Gastrocnemius medialis (tissue), 4 donors: ENCODE measurements at regions not wholly inside any gene's neighbourhood (a gene's known extent, or its start where the extent isn't known, plus 50 kb on each side); places are given as distances from the start of the nearest gene placed in this dataset.
A peak's percentile ranks its signal among the peaks of the same experiment; 100 is the strongest.

Experiments used
- ATAC-seq, 2 donors: fragments of 150-250 bp; one replicate each; pipeline ENCODE4 v1.9.1; 2016
- DNase-seq, 2 donors: peaks; one replicate each; pipeline ENCODE4 v3.0.0-alpha.2; 2019
- H3K27ac ChIP-seq, 4 donors: fragments of 200-600 bp; sonication (generic); 1 replicate in 1 of 4; 2 replicates in 3 of 4; pipeline ENCODE4 v1.5.1; 2016 to 2018; ENCODE audit warnings: mild to moderate bottlenecking in 2 of 4, moderate library complexity in 1 of 4
- H3K27me3 ChIP-seq, 3 donors: fragments of 200-600 bp; sonication (generic) in 2 of 3; 1 replicate in 1 of 3; 2 replicates in 2 of 3; pipeline versions ENCODE4 v1.5.1 to v1.6.0; 2016 to 2019; ENCODE audit warnings: mild to moderate bottlenecking in 1 of 3, moderate library complexity in 1 of 3
- H3K36me3 ChIP-seq, 2 donors: fragments of 200-600 bp; sonication (generic) in 1 of 2; one replicate each; pipeline ENCODE4 v1.5.1; 2017 to 2018
- H3K4me1 ChIP-seq, 2 donors: fragments of 200-600 bp; sonication (generic) in 1 of 2; one replicate each; pipeline ENCODE4 v1.5.1; 2016 to 2017; ENCODE audit warnings: mild to moderate bottlenecking in 2 of 2
- H3K4me3 ChIP-seq, 4 donors: fragments of 200-600 bp; sonication (generic) in 3 of 4; 1 replicate in 1 of 4; 2 replicates in 3 of 4; pipeline ENCODE4 v1.5.1; 2016 to 2019; ENCODE audit warnings: mild to moderate bottlenecking in 2 of 4
- H3K9me3 ChIP-seq, 3 donors: fragments of 200-600 bp; sonication (generic) in 2 of 3; 1 replicate in 1 of 3; 2 replicates in 2 of 3; pipeline ENCODE4 v1.5.1; 2016 to 2019
- POLR2A ChIP-seq, 2 donors: fragments of 450-650 bp; IDR thresholded peaks; one replicate each; pipeline ENCODE4 v1.6.1; 2017; ENCODE audit warnings: antibody characterized with exemption in 2 of 2, mild to moderate bottlenecking in 2 of 2, moderate library complexity in 2 of 2
- in situ Hi-C, 4 donors: fragments of 200-750 bp; cut with MboI; loops; one replicate each; pipeline versions ENCODE4 v1.15.0 to v1.8.0; 2017; ENCODE audit warnings: low sequenced_read_pairs in 4 of 4
- intact Hi-C: fragments of 100-400 bp; cut with DNase I; formaldehyde crosslinking; loops from one replicate; pipeline ENCODE4 v1.15.1; 2023; ENCODE audit warnings: low total_unique reads
- TF ChIP-seq, protein P1 (sequence below), 5 experiments: fragments of 450-650 bp in 3 of 5; fragments of 200-600 bp in 2 of 5; sonication (generic) in 2 of 5; IDR thresholded peaks in 4 of 5; conservative IDR thresholded peaks in 1 of 5; 1 replicate in 4 of 5; 2 replicates in 1 of 5; pipeline ENCODE4 v1.5.1; 2016 to 2019; ENCODE audit warnings: antibody characterized with exemption in 5 of 5, mild to moderate bottlenecking in 3 of 5, moderate library complexity in 3 of 5

DNA sequence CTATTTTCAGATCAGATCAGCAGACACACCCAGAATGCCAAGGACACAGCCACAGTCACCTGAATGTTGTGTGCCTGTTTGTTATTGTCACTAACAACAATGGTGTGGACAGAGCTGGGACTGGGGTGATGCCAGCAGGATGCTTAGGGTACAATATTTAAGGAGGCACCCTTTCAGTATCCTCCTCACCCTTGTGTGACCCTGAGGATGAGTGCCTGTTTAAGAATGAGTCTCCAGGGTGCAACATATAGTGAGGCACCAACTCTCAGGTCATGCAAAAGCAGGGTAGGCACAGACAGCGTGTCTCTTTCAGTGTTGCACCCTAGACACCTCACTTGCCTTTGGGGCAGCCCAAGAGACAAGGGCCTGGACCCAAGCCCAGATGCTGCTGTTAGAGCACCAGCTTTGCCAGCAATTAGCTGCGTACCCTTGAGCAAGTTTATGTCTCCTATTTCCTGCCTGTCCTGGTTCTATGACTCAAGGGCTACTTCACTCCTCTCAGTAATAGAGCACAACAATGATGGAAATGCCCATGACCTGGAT lies 122.6 kb downstream of the AQP9 start:
- ATAC-seq (peak; percentile 82 to 84), DNase-seq (peak; percentile 83 to 89)
- Histone ChIP-seq H3K27me3 (no peaks in the 10 kb centered on the region), H3K4me1 (peaks cover 40 to 48% of the 10 kb centered on the region in 2 donors), H3K4me3 (peak overlapping the region in 1 of 4 donors; percentile 20), H3K27ac (peak overlapping the region; percentile 90 to 96 (median 94)), H3K9me3 (no peaks in the 10 kb centered on the region), H3K36me3 (no peaks in the 10 kb centered on the region)
- in situ Hi-C loops (loop anchor here in 1 of 4 donors (10.0 kb wide), 1 partner anchor 64 kb away; no protein-coding TSS in a partner anchor), intact Hi-C loops (loop anchor here (1.0 to 5.0 kb wide), 5 partner anchors 32 to 512 kb away; partner anchors contain the start of gene MINDY2)
- TF ChIP-seq, protein P1, sequence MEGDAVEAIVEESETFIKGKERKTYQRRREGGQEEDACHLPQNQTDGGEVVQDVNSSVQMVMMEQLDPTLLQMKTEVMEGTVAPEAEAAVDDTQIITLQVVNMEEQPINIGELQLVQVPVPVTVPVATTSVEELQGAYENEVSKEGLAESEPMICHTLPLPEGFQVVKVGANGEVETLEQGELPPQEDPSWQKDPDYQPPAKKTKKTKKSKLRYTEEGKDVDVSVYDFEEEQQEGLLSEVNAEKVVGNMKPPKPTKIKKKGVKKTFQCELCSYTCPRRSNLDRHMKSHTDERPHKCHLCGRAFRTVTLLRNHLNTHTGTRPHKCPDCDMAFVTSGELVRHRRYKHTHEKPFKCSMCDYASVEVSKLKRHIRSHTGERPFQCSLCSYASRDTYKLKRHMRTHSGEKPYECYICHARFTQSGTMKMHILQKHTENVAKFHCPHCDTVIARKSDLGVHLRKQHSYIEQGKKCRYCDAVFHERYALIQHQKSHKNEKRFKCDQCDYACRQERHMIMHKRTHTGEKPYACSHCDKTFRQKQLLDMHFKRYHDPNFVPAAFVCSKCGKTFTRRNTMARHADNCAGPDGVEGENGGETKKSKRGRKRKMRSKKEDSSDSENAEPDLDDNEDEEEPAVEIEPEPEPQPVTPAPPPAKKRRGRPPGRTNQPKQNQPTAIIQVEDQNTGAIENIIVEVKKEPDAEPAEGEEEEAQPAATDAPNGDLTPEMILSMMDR (IDR thresholded peaks at IDR 0.05 in 4 of 5, conservative IDR thresholded peaks at IDR 0.05 in 1 of 5): peak in 1 of 5 experiments; percentile 10
- no peak for TF ChIP-seq POLR2A (IDR thresholded peaks at IDR 0.05)

- peak; percentile 3 to 6 for ATAC-seq
- in situ Hi-C loops: loop anchor here in 1 of 4 donors (10.0 kb wide), 1 partner anchor 63 kb away; no protein-coding TSS in a partner anchor
These were observed 123.2 kb downstream of the AQP9 start for GRCh38 chr15:58261368-58261767.

DNA sequence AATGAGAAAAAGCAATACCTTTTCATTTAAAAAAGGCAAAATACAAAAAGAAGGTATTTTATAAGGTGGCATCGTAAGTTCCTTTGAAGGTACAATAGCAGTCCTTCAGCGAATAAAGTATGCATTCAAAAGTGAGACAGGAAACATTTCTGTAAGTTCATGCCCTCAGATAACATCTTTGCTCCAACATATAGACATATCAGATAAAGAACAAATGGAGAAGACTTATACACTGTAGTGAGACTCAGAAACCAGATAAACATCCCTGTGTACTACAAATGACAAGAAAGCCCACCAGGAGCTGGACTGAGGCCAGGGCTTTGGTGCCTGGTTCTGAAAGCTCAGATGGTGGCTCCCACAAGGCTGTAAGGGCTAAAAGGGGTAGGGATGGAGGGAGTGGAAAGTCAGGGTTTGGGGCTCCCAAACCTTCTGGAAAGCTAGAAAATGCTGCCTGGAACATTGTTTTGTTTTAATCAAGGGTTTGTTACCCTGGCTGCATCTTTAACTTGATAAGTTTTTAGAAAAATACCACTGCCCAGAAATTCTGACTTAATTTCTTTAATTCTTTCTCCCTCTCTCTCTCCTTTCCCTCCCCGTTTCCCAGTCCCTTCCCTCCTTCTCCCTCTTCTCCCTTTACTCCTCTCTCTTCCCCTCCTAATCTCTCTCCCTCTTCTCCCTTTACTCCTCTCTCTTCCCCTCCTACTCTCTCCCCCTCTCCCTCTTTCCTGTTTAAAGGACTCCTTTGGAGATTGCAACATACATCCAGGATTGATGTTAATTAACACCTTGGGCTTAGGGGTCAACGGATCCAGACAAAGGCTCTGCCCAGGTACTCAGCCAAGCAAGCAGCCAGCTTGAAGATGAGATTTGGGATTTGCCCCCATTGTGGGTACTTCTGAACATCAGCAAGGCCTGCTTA lies 126.1 kb downstream of the AQP9 start:
- intact Hi-C loops: loop anchor here (5.0 kb wide), 3 partner anchors 243 to 508 kb away; partner anchors contain the start of gene MINDY2
- no peak for TF ChIP-seq POLR2A (IDR thresholded peaks at IDR 0.05)
- TF ChIP-seq, protein P1 (IDR thresholded peaks at IDR 0.05 in 4 of 5, conservative IDR thresholded peaks at IDR 0.05 in 1 of 5): no peak
- Histone ChIP-seq H3K4me1 (peaks cover 26 to 27% of the 10 kb centered on the region in 2 donors), H3K9me3 (no peaks in the 10 kb centered on the region), H3K36me3 (no peaks in the 10 kb centered on the region), H3K27ac (no peak overlapping the region), H3K27me3 (no peaks in the 10 kb centered on the region), H3K4me3 (no peak overlapping the region)
- ATAC-seq (no peak), DNase-seq (no peak)
- in situ Hi-C loops: loop anchor here in 1 of 4 donors (10.0 kb wide), 1 partner anchor 60 kb away; no protein-coding TSS in a partner anchor

More at GRCh38 chr15:58261368-58261767, 123.2 kb downstream of the AQP9 start:
- no peak for TF ChIP-seq POLR2A (IDR thresholded peaks at IDR 0.05)
- intact Hi-C loops: loop anchor here (1.0 to 5.0 kb wide), 5 partner anchors 33 to 511 kb away; partner anchors contain the start of gene MINDY2
- Histone ChIP-seq H3K9me3 (no peaks in the 10 kb centered on the region), H3K4me3 (no peak overlapping the region), H3K27me3 (no peaks in the 10 kb centered on the region), H3K27ac (peak overlapping the region; percentile 90 to 96 (median 94)), H3K36me3 (no peaks in the 10 kb centered on the region), H3K4me1 (peaks cover 40 to 48% of the 10 kb centered on the region in 2 donors)
- DNase-seq: peak in 1 of 2 donors; percentile 52

DNA sequence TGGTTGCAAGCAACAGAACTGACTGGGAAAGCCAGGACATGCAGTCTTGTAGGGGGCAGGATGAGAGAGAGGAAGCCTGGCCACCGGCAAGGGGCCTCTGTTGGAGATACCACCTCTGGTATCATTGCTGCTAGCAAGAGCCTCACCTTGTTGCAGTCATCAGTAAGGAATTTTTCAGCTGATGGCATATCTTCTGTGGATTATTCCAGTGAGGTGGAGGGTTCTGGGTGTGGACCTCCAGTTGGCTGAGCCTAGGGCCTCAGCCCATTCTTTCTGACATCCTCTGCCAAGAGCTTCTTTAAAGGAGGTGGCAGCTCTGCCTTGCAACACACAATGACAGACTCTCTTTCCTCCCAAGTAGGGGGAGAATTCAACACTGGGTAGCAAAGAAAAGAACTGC lies 128.9 kb downstream of the AQP9 start:
- no peaks in the 10 kb centered on the region for H3K36me3 ChIP-seq
- H3K4me3 ChIP-seq: no peak overlapping the region
- no peaks in the 10 kb centered on the region for H3K9me3 ChIP-seq
- intact Hi-C loops (loop anchor here (5.0 kb wide), 1 partner anchor 480 kb away; the partner anchor contains the start of gene ADAM10), in situ Hi-C loops (loop anchor here in 1 of 4 donors (10.0 kb wide), 1 partner anchor 58 kb away; no protein-coding TSS in a partner anchor)
- H3K27me3 ChIP-seq: no peaks in the 10 kb centered on the region
- DNase-seq (no peak), ATAC-seq (no peak)
- H3K4me1 ChIP-seq: peaks cover 1 to 3% of the 10 kb centered on the region in 2 donors
- TF ChIP-seq, protein P1 (IDR thresholded peaks at IDR 0.05 in 4 of 5, conservative IDR thresholded peaks at IDR 0.05 in 1 of 5): no peak
- no peak for TF ChIP-seq POLR2A (IDR thresholded peaks at IDR 0.05)
- no peak overlapping the region for H3K27ac ChIP-seq
